Middle frontal gyrus (tissue), 1 donor: ENCODE measurements at regions not wholly inside any gene's neighbourhood (a gene's known extent, or its start where the extent isn't known, plus 50 kb on each side); places are given as distances from the start of the nearest gene placed in this dataset.
"Not testable (repeated sequence)": the region's sequence is repeated elsewhere in the genome, so short reads cannot be mapped to it uniquely, and the experiment has no call there.

Source experiments
- DNase-seq: peaks from one replicate; pipeline ENCODE4 v3.0.0-alpha.2; 2015; ENCODE audit warnings: low spot score; ENCODE audit errors: extremely low spot score

DNA sequence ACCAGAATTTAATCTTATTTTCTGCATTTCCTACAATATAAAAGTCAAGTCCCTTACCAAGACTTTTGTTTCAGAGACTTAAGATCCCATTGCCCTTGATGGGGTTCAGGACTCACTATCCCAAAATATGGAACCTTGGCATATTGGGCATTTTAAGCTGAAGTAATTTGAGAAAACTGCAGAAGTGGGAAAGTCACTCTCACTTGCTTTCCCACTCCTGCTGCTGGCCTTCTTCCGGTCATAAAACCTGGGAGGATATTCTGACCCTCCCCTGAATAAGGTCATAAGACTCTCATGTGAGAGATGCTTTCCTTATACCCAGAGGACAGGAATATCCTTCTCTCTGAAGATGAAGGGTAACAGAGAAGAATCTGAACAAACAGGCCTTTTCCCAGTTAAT, 92.8 kb upstream of the IFNGR1 start:
- DNase-seq: no peak

DNA sequence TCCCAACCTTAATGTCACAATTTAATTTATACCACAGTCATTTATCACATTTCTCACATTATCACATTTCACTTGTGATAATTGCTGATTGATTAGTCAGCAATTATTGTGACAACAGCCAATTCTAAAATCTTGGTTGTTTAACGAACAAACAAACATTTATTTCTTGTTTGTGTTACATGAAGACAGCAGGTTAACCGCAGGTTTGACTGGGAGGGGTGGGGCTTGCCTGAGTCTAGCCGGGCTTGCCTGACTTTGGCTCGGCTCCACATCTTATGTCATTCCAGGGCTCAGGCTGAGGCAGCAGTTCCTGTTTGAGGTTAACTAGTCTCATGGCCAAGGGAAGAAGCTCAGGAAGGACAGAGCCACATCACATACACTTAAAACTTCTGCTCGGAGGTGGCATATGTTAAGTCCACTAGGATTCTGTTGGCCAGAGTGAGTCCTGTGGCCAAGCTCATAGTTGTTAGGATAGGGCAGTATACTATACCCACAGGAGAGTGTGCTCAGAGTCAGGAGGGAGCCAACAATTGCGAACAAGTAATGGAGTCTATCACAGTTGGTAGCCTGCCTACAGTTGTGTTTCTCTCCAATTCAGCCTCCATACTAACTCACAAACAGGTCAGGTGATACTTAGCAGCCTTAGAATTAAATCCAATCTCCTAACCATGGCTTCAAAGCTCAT, 90.0 kb upstream of the IFNGR1 start:
- no peak for DNase-seq

DNA sequence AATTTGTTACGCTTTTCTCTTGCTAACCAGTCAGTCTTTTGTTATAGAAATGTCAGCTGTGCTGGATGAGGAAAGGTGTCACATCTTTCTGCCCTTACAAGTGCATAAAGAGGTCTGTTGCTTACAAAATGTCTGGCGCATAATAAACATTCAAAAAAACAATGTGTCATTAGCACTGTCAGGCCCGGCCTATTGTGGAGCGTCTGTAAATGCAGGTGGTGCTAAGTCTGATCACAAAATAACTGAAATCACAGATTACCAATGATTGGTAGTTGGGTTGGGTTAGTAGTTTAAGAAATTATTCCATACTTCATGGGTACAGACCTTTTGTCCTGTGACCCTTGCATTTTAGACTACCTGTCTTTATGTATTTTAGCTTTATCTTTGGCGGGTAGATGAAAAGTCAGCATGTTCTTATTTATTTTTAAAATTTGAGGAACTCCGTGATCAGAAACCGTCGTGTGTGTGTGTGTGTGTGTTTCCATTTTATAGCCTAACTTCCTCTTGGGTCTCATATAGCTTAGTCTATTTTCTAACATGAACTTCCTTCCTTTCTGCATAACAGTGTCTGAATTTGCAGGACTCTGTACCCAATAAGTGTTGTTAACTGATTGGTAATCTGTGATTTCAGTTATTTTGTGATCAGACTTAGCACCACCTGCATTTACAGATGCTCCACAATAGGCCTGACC, 88.1 kb upstream of the IFNGR1 start:
- DNase-seq: no peak

DNA sequence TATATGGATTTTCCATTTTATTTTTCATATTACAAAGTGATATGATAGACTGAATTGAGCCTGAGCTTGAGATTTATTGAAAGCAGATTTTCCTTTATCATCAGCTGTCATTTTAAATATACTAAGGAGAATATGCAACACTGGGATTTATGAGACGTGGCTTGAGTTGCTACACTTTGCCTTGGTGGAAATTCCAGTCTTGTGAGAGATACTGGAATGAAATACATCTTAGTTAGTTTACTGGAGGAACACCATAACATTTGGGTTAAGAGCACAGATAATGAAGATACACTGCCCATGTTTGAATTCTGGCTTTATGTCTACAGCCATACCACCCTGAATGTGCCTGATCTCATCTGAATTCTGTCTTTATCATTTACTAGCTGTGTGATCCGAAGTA, 86.5 kb upstream of the IFNGR1 start:
- no peak for DNase-seq

DNA sequence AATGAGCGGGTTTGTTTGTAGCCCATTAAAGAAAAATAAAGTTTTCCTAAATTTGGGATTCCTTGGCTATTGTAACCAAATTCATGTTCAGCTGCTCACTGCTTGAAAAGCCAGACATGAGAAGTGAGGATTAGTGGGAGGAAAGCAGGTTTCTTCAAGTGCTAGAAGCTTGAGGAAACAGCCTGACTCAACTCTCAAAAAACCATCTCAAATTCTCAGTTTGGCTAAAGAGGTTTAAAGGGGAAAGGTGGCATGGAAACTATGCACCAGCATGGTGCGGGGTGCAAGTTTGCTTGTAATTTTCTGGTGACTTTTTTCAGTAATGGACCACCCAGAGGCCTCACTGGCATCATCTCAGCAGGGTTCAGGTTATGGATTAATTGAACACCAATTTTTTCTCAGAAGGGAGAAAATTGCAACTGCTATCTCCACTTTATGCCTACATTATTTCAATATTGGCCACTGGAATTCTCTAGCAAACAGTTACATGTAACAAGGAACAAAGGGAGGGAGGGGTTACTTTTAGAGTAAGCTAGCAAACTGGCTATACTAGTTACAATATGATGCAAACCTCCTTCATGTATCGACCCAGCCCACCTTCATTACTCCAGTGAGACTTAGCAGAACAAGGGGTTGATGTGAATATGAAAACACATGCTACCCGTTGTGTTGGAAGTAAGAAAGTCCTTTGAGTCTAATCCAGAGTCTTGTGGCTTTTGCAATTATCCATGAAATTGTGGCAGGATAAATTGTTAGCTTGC, 85.0 kb upstream of the IFNGR1 start:
- no peak for DNase-seq

DNA sequence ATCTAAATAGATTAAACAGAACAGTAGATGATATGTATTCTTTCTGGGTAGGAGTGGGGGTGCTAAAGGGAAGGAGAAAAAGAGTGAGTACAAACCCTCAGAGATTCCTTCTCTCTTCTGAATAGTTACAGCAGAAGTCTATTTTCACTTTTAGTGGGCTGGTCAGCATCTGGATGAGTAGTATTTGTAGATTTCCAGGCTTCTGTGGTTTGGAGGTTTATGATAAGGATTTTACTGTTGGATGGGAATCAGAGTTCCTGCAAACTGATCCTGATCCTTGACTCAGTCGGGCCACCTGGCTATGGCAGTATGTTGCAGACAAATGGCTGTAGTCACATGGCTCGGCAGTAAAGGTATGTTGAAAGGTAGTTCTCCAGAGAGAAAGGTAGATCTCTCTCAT, 84.3 kb upstream of the IFNGR1 start:
- no peak for DNase-seq

DNA sequence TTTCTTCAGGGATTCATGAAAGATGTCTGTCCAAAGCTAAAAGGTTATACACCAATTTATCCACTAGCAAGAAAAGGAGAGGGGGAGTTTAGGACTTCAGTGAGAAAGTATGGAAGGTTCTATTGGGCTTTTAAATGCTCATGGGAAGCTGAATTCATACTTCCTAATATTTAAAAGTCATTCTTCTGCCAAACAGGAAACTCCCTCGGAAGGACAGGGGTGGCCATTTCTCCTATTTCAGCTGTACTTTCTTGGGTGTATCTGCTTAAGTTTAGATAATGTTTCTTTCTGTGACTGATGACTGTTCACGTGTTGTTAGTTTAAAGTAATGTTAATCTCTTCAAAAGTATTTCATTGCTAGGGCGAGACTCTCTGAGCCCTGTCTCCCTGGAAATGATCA, 80.5 kb upstream of the IFNGR1 start:
- DNase-seq: no peak

DNA sequence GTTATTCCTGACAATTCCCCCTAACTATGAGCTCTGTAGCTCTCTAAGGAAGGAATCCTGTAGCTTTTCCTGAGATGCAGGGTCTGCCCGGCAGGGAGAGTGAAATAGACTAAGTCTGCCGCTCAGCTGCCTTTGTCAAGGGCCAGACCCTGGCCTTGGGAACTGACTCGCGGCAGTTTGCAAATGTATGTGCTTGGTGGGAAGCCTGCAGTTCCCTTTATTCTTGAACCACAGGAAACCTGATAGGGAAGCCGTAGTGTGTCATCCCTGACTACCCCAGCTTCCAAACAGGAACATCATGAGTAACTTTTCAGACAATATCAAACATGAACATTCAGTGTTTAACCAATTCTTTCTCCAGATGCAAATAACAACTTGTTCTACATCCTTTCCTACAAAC, 78.7 kb upstream of the IFNGR1 start:
- no peak for DNase-seq

DNA sequence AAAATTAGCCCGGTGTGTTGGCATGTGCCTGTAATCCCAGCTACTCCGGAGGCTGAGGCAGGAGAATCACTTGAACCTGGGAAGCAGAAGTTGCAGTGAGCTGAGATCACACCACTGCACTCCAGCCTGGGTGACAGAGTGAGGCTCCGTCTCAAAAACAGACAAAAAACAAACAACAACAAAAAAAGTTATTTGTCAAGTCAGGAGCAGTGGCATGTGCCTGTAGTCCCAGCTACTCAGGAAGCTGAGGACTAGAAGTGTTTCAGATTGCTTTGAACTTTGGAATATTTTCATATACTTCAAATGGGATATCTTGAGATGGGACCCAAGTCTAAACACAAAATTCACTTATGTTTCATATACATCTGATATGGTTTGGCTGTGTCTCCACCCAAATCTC, 73.1 kb upstream of the IFNGR1 start:
- DNase-seq: not testable (repeated sequence)

DNA sequence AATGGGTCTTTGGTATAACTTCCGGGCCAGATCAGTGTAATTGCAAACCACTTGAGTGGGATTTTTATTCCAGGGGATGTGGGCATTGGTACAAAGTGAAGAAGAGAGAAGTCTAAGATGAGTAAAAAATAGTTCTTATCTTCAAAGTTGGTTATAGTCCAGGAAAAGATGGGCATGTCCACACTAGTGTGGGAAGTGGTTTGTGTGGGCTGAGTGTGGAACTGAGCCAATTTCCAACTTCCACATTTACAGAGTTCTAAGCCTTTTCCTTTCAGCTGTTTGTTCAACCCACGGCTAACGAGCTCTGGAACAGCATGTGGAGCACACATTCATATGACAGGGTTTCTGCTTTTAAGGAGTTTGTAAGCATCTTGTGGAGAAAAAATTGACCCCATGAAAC, 72.3 kb upstream of the IFNGR1 start:
- peak; percentile 60 for DNase-seq

DNA sequence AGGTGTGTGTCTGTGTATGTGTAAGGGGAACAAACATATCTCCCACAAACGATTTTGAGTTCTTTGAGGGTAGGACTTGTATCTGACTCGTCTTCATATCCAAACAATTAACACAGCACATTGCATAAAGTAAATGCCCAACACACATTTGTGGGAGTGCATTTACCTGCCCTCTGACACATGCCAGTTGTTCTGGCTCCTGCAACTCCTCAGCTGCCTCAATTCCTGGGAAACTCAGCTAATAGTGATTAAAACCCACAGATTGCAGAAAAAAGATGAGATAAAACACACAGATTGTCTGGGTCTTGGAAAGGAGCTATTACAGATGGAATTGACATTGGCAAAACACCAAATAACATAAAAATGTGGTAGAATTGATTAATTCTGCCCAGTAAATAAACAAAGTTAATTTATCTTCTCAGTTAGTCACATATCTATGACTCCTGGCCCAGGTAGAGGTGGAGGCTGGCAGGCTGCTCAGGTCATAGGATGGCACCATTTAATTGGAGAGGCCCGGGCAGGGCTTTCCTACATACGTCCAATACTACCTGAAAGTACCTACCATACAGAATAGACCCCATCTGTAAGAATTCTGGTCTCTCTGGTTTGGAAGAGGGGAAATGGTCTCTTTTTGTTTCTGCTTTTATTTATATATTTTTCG, 71.5 kb upstream of the IFNGR1 start:
- no peak for DNase-seq

DNA sequence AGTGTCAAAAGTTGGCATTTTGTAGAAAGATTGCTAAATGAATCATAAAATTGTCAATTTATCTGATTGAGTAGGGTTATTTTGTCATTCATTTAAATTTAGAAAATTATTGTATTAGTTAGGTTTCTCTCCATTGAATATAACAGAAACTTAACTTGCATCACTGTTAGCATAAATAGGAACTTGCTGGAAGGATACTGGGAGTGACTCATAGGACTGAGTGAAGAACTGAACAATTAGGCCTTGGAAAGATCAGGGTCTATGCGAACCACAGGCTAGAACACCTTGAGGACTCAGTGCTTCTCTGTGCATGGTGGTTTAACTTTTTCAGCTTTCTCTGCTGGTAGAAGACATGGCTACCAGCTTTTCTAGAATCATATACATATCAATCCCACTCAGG, 67.7 kb upstream of the IFNGR1 start:
- DNase-seq: no peak

DNA sequence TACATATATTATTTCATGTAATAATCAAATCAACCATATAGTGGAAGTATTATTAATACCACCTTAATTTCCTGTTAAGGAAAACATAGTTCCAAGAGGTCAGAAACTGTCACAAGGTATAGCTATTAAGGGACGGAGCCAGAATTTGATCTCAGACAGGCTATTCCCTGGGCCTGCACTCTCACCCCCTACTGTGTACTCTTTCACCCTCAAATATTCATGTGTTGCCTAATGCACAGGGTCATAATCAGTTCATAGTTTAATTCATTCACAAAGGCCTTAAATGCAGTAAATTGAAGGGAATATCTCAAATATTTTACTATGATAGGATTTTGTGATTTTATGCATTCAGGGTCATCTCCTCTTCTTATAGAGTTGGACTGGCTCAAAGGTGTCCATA, 67.2 kb upstream of the IFNGR1 start:
- no peak for DNase-seq

DNA sequence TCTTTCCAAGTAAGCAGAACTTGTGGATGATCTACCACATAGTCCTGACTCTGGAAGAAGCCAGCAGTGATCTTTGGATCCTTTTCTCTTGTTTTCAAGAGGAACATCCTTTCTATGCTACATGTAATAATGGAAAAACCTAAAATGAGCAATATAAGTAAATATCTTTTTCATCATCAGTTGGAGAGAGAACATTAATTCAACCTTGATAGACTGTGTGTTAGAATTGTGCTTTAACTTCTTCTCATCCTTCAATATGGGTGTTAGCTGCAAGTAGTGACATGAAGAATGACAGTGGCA, 65.6 kb upstream of the IFNGR1 start:
- DNase-seq: no peak

DNA sequence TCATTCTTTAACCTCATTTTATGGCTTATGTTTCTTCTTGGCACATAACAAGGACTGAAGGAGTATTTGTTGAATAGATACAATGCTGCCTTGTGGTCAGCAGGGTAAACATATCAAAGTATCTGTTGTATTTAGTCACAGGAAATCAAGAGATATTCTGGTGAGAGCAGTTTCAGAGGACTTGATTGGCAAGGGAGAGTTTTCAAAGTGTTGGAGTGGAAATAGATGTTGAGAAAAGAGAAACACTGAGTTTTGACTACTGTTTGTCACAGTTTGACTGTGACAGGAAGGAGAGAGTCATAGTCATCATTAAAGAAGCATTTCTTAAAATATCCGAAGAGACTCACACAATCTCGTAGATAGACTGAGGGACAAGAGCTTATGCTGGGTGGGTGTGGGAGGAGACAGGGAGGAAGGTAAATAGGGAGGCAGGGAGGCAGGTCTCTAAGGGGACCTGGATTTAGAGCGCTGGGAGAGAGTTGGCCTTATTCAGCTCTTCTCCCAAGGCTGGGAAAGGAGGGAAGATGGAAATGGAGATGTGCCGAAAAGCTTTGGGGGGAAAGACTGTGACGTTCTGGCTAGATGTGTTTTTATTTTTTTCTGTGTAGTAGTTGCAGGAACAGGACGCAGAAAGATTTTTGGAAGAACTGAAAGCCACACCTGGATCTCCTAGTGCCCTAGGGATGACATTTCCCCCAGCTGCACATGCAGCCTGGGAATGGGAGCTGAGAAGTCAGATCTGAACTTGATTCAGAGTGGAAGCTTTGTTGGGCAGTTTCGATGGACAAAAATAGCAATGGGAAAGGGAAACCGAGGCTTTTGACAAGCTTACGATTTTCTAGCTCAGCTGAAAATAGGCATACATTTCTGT, 65.0 kb upstream of the IFNGR1 start:
- no peak for DNase-seq

DNA sequence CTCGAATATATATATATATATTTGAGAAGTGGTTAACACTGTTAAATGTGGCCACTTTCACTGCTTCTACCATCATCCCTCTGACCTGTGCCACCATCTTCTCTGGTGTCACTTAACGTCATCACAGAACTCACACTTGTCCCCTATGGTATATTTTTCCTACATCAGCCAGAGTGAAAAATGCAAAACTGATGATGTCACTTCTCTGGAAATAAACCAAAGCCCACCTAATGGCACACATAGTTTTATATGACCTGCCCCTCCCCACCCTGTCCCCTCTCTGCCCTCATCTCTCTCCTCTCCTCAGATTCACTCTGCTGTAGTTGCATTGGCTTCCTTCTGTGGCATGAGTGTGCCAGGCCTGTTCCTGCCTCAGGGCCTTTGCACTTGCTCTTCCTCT, 63.9 kb upstream of the IFNGR1 start:
- no peak for DNase-seq

DNA sequence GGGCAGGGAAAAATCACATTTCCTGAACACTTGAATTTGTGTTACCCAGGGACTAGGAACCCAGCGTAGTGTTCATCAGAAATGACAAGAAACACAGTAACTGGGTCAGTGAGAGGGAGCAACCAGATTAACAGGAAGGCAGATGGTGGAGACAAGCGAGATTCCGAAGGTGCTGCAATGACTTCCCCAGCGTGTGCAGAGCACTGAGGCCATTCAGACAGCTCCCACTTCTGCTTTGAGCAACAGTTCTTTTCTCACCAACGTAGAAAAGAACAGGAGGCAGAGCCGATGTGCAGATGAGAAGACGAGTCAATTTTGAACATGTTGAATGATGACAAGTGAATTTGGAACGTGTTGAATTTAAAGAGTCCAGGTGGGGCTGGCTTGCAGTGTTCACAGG, 63.1 kb upstream of the IFNGR1 start:
- no peak for DNase-seq

DNA sequence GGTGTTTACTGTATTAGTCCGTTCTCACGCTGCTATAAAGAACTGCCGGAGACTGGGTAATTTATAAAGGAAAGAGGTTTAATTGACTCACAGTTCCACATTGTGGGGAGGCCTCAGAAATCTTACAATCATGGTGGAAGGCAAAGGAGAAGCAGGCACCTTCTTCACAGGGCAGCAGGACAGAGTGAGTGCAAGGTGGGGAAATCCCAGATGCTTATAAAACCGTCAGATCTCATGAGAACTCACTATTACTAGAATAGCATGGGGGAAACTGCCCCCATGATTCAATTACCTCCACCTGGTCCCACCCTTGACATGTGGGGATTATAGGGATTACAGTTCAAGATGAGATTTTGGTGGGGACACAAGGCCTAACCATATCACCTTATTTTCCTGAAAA, 60.1 kb upstream of the IFNGR1 start:
- DNase-seq: not testable (repeated sequence)

DNA sequence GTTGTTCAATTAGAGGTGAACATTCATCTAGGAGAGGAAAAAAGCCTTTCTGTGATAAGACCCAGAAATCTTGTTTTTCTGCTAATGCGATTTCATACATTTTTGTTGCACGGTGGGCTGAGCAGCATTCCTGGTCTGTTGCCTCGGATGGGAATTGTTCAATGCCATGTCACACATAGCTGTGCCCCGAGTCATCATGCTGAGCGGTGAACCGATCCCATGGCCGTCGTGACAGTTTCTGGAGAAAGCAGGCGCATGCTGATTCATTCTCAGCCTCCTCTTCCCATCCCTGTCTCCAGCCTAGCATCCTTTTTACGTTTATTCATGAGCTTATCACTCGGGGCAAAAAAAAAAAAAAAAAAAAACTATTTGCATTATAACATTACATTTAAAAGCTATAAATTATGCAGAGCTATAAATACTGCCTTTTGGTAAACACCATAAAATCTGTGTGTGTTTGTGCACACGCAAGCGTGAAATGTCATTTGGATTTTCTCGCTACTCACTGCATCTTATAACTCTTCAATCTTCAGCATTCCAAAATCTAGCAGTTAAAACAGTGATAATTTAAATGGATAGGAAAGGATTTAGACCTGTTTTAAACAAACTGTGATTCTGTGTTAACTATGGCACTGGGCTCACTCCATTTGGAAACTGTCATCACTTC, 58.9 kb upstream of the IFNGR1 start:
- DNase-seq: no peak

DNA sequence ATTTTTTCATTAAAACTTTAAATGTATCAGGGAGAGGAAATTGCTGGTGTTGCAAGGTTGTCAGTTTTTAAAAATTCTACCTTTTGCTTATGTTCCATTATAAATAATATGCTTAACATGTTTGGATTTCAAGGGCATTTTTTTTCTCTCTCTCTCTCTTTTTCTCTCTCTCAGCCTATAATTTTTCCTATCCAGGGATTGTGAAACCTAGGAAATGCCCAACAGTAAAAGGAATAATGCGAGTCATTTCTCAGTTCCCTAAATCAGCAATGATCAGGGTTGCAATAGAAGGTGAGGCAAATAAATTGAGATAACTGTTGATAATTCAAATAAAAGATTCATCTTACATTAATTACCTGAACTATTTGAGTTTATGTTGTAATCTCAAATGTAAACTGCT, 53.2 kb upstream of the IFNGR1 start:
- DNase-seq: no peak
